PFSK-1 (cell line): ENCODE measurements at regions not wholly inside any gene's neighbourhood (a gene's known extent, or its start where the extent isn't known, plus 50 kb on each side); places are given as distances from the start of the nearest gene placed in this dataset.

Experiments
- FOXP2 ChIP-seq: optimal IDR thresholded peaks from 2 replicates; pipeline ENCODE3; 2011; ENCODE audit warnings: borderline replicate concordance, control low read depth, inconsistent platforms; ENCODE audit not compliant: insufficient read depth; ENCODE audit errors: extremely low read length, extremely low read depth
- POLR2AphosphoS5 ChIP-seq: IDR thresholded peaks from 2 replicates; pipeline ENCODE4 v1.6.1; 2012; ENCODE audit warnings: low read depth, mild to moderate bottlenecking, control low read depth, low read length, moderate library complexity
- REST ChIP-seq, 2 experiments: IDR thresholded peaks; 2 replicates each; pipeline versions ENCODE4 v1.6.1 to v1.8.0; 2011 to 2012; ENCODE audit warnings: low read depth in 2 of 2, low read length in 2 of 2, control low read depth in 1 of 2, inconsistent platforms in 1 of 2, mild to moderate bottlenecking in 1 of 2, moderate library complexity in 1 of 2; ENCODE audit not compliant: insufficient read depth in 1 of 2
- SIN3A ChIP-seq: IDR thresholded peaks from 2 replicates; pipeline ENCODE4 v1.6.1; 2012; ENCODE audit warnings: mild to moderate bottlenecking, low read length, moderate library complexity, borderline replicate concordance; ENCODE audit not compliant: insufficient read depth
- TAF1 ChIP-seq: IDR thresholded peaks from 2 replicates; pipeline ENCODE4 v1.6.1; 2012; ENCODE audit warnings: low read length, control low read depth, borderline replicate concordance; ENCODE audit not compliant: insufficient read depth

- TF ChIP-seq TAF1, result no peak
- TF ChIP-seq REST (IDR thresholded peaks at IDR 0.05; ENCODE audit: insufficient read depth in 1 of 2, low read depth in 2 of 2, low read length in 2 of 2), result no peak
- TF ChIP-seq FOXP2, result no peak
- TF ChIP-seq SIN3A, result no peak
- TF ChIP-seq POLR2AphosphoS5, result no peak
Observed at GRCh38 chr16:66225696-66226095, 140.8 kb upstream of the CDH5 start.

- TF ChIP-seq FOXP2 (no peak), TAF1 (no peak), SIN3A (no peak), POLR2AphosphoS5 (no peak), REST (IDR thresholded peaks at IDR 0.05; ENCODE audit: insufficient read depth in 1 of 2, low read depth in 2 of 2, low read length in 2 of 2) (no peak)
Observed at GRCh38 chr16:66224626-66225025, 141.9 kb upstream of the CDH5 start.

GRCh38 chr16:66224186-66224585 lies 142.3 kb upstream of the CDH5 start:
- TF ChIP-seq FOXP2, result no peak
- no peak for TF ChIP-seq POLR2AphosphoS5

GRCh38 chr16:66223176-66223780 lies 143.2 kb upstream of the CDH5 start:
- TF ChIP-seq REST (IDR thresholded peaks at IDR 0.05; ENCODE audit: insufficient read depth in 1 of 2, low read depth in 2 of 2, low read length in 2 of 2) (no peak), FOXP2 (no peak), POLR2AphosphoS5 (no peak), TAF1 (no peak), SIN3A (no peak)

GRCh38 chr16:66222756-66223155 lies 143.7 kb upstream of the CDH5 start:
- TF ChIP-seq POLR2AphosphoS5 (no peak), TAF1 (no peak), FOXP2 (no peak), REST (IDR thresholded peaks at IDR 0.05; ENCODE audit: insufficient read depth in 1 of 2, low read depth in 2 of 2, low read length in 2 of 2) (no peak), SIN3A (no peak)
